Bronchial epithelial cell (primary cell): ENCODE measurements at regions not wholly inside any gene's neighbourhood (a gene's known extent, or its start where the extent isn't known, plus 50 kb on each side); places are given as distances from the start of the nearest gene placed in this dataset.

ENCODE experiments used
- DNase-seq: peaks from one replicate; pipeline ENCODE4 v3.0.0-alpha.2; 2010; ENCODE audit warnings: low read depth
- FAIRE-seq: peaks from 2 replicates; lab custom pipeline; 2011; peaks lifted over from hg19 to GRCh38; lab: Jason Lieb, UNC
- H3K27me3 ChIP-seq: 2 replicates; pipeline ENCODE4 v1.5.1; 2011; ENCODE audit warnings: low read length; ENCODE audit not compliant: control insufficient read depth, insufficient read depth
- H3K36me3 ChIP-seq: 2 replicates; pipeline ENCODE4 v1.5.1; 2011; ENCODE audit warnings: low read length; ENCODE audit not compliant: control insufficient read depth, insufficient read depth
- H3K4me3 ChIP-seq: 2 replicates; pipeline ENCODE4 v1.5.1; 2011; ENCODE audit warnings: mild to moderate bottlenecking, low read depth, low read length, control low read depth
- CTCF ChIP-seq: IDR thresholded peaks from 2 replicates; pipeline ENCODE4 v1.5.1; 2011; ENCODE audit warnings: mild to moderate bottlenecking, moderate library complexity, low read length, control low read depth, inconsistent platforms; ENCODE audit not compliant: insufficient read depth, severe bottlenecking

GRCh38 chr2:128551435-128551834, 232.8 kb upstream of the HS6ST1 start:
- TF ChIP-seq CTCF: no peak
- Histone ChIP-seq H3K36me3 (no peaks in the 10 kb centered on the region), H3K27me3 (no peaks in the 10 kb centered on the region), H3K4me3 (no peak overlapping the region)
- DNase-seq (no peak), FAIRE-seq (no peak)

GRCh38 chr2:128552141-128552805, 233.6 kb upstream of the HS6ST1 start:
- Histone ChIP-seq H3K36me3 (no peaks in the 10 kb centered on the region), H3K4me3 (no peak overlapping the region), H3K27me3 (no peaks in the 10 kb centered on the region)
- TF ChIP-seq CTCF: no peak
- FAIRE-seq (no peak), DNase-seq (no peak)

GRCh38 chr2:128552806-128553551, 234.3 kb upstream of the HS6ST1 start:
- no peak for DNase-seq
- no peak for TF ChIP-seq CTCF
- no peak for FAIRE-seq
- Histone ChIP-seq H3K4me3 (no peak overlapping the region), H3K36me3 (no peaks in the 10 kb centered on the region), H3K27me3 (no peaks in the 10 kb centered on the region)

GRCh38 chr2:128554151-128554769, 235.6 kb upstream of the HS6ST1 start:
- FAIRE-seq: no peak
- no peaks in the 10 kb centered on the region for H3K27me3 ChIP-seq
- H3K4me3 ChIP-seq: no peak overlapping the region
- no peak for DNase-seq
- no peak for TF ChIP-seq CTCF
- no peaks in the 10 kb centered on the region for H3K36me3 ChIP-seq

GRCh38 chr2:128555433-128555832, 236.8 kb upstream of the HS6ST1 start:
- DNase-seq (no peak), FAIRE-seq (peak; percentile 55)
- TF ChIP-seq CTCF: no peak
- Histone ChIP-seq H3K27me3 (no peaks in the 10 kb centered on the region), H3K36me3 (no peaks in the 10 kb centered on the region), H3K4me3 (no peak overlapping the region)
